HCT116 (cell line): ENCODE measurements at regions not wholly inside any gene's neighbourhood (a gene's known extent, or its start where the extent isn't known, plus 50 kb on each side); places are given as distances from the start of the nearest gene placed in this dataset.

Experiments
- ATAC-seq: fragments of 200-7000 bp; cut with Tn5 transposase; 2 replicates; pipeline ENCODE4 v1.9.1; 2020; ENCODE audit warnings: mild to moderate bottlenecking, moderate library complexity
- BruUV-seq: library from RNA; stranded (reverse); fragments of 400-500 nt; replicated peaks from 2 replicates; lab custom pipeline; 2021; lab: Mats Ljungman, UMichigan
- CTCF ChIA-PET: fragments of 300-600 bp; sonication (Branson Sonifier 250); formaldehyde crosslinking; loops from one replicate; lab custom pipeline; 2021; ENCODE audit warnings: antibody characterized with exemption; lab: Charles Lee
- POLR2A ChIA-PET: fragments of 300-600, 350-600 bp; sonication (Branson Sonifier 250); formaldehyde crosslinking; loops from one replicate; lab custom pipeline; 2021; ENCODE audit warnings: antibody characterized with exemption; lab: Charles Lee
- RAD21 ChIA-PET, 2 experiments: fragments of 300-600 bp; sonication (Branson Sonifier 250); formaldehyde crosslinking; loops; one replicate each; lab custom pipeline; 2023; ENCODE audit warnings: low total read pairs in 2 of 2; ENCODE audit not compliant: uncharacterized antibody in 2 of 2, unreplicated experiment in 2 of 2, low non-redundant PET in 1 of 2; lab: Charles Lee
- DNase-seq: peaks from one replicate; pipeline ENCODE4 v3.0.0-alpha.2; 2010; ENCODE audit warnings: low read depth, low spot score
- H2AFZ ChIP-seq: fragments of 200-600 bp; shearing (Covaris generic), sonication (generic); 2 replicates; pipeline ENCODE4 v1.6.1; 2017; ENCODE audit warnings: low read depth, mixed run types, mixed read lengths, antibody characterized with exemption, low read length; ENCODE audit not compliant: poor library complexity, severe bottlenecking
- H3K27ac ChIP-seq: 2 replicates; pipeline ENCODE4 v1.5.1; 2012; ENCODE audit warnings: low read depth, low read length
- H3K27me3 ChIP-seq: fragments of 200-600 bp; sonication (generic); 2 replicates; pipeline ENCODE4 v1.6.1; 2016; ENCODE audit warnings: mixed run types, low read length, mixed read lengths; ENCODE audit not compliant: insufficient read depth
- H3K36me3 ChIP-seq, 2 experiments: fragments of 200-500 bp in 1 of 2; fragments of 200-600 bp in 1 of 2; sonication (Bioruptor generic) in 1 of 2; sonication (generic) in 1 of 2; 2 replicates each; pipeline versions ENCODE4 v1.5.1 to v1.6.1; 2014 to 2016; ENCODE audit warnings: low read length in 2 of 2, inconsistent platforms in 1 of 2, mixed read lengths in 1 of 2, mixed run types in 1 of 2; ENCODE audit not compliant: insufficient read depth in 2 of 2, control insufficient read depth in 1 of 2
- H3K4me1 ChIP-seq, 2 experiments: fragments of 200-600 bp in 1 of 2; sonication (generic) in 1 of 2; 2 replicates each; pipeline versions ENCODE4 v1.5.1 to v1.6.1; 2012 to 2017; ENCODE audit warnings: low read length in 2 of 2, inconsistent platforms in 1 of 2, mild to moderate bottlenecking in 1 of 2, mixed read lengths in 1 of 2, mixed run types in 1 of 2, moderate library complexity in 1 of 2; ENCODE audit not compliant: insufficient read depth in 2 of 2, control insufficient read depth in 1 of 2
- H3K4me2 ChIP-seq: fragments of 200-600 bp; sonication (generic); 2 replicates; pipeline ENCODE4 v1.6.1; 2017; ENCODE audit warnings: mixed run types, low read length, mixed read lengths
- H3K4me3 ChIP-seq, 2 experiments: fragments of 200-600 bp in 1 of 2; sonication (generic) in 1 of 2; replicated peaks in 1 of 2; 2 replicates each; pipeline ENCODE4 v1.5.1; 2011 to 2016; ENCODE audit warnings: low read length in 2 of 2, control low read depth in 1 of 2, low read depth in 1 of 2, mild to moderate bottlenecking in 1 of 2, mixed read lengths in 1 of 2, mixed run types in 1 of 2
- H3K79me2 ChIP-seq: fragments of 200-600 bp; sonication (generic); 2 replicates; pipeline ENCODE4 v1.6.1; 2017; ENCODE audit warnings: mild to moderate bottlenecking, mixed run types, low read length, moderate library complexity, mixed read lengths; ENCODE audit not compliant: insufficient read depth
- H3K9ac ChIP-seq: fragments of 200-600 bp; sonication (generic); 2 replicates; pipeline ENCODE4 v1.6.1; 2016; ENCODE audit warnings: low read length, mixed read lengths
- H3K9me2 ChIP-seq: fragments of 200-600 bp; sonication (generic), shearing (Covaris generic); 2 replicates; pipeline ENCODE4 v1.6.1; 2017; ENCODE audit warnings: mixed run types, mild to moderate bottlenecking, moderate library complexity; ENCODE audit not compliant: insufficient read depth
- H3K9me3 ChIP-seq, 2 experiments: fragments of 200-500 bp in 1 of 2; fragments of 200-600 bp in 1 of 2; sonication (Bioruptor generic) in 1 of 2; sonication (generic) in 1 of 2; 2 replicates each; pipeline ENCODE4 v1.6.1; 2014 to 2017; ENCODE audit warnings: low read length in 2 of 2, mixed read lengths in 2 of 2, inconsistent platforms in 1 of 2, low read depth in 1 of 2, mild to moderate bottlenecking in 1 of 2, mixed run types in 1 of 2, moderate library complexity in 1 of 2; ENCODE audit not compliant: control insufficient read depth in 1 of 2, insufficient read depth in 1 of 2
- H4K20me1 ChIP-seq: fragments of 200-600 bp; sonication (generic), shearing (Covaris generic); 2 replicates; pipeline ENCODE4 v1.6.1; 2017; ENCODE audit warnings: mixed run types, mild to moderate bottlenecking, moderate library complexity; ENCODE audit not compliant: insufficient read depth
- EGR1 ChIP-seq: IDR thresholded peaks from 2 replicates; pipeline ENCODE4 v1.6.1; 2012; ENCODE audit warnings: low read depth
- EZH2phosphoT487 ChIP-seq: fragments of 200-600 bp; IDR thresholded peaks from 2 replicates; pipeline ENCODE4 v1.6.1; 2018; ENCODE audit warnings: antibody characterized with exemption, borderline replicate concordance
- FOSL1 ChIP-seq: IDR thresholded peaks from 2 replicates; pipeline ENCODE4 v1.6.1; 2012; ENCODE audit warnings: low read depth
- MAX ChIP-seq: IDR thresholded peaks from 2 replicates; pipeline ENCODE4 v1.6.1; 2012
- POLR2AphosphoS5 ChIP-seq: IDR thresholded peaks from 2 replicates; pipeline ENCODE4 v1.6.1; 2011; ENCODE audit warnings: mild to moderate bottlenecking, low read depth, low read length, moderate library complexity
- REST ChIP-seq: IDR thresholded peaks from 2 replicates; pipeline ENCODE4 v1.6.1; 2012; ENCODE audit warnings: low read depth
- SIN3A ChIP-seq: IDR thresholded peaks from 2 replicates; pipeline ENCODE4 v1.6.1; 2012; ENCODE audit warnings: low read depth
- SRF ChIP-seq: IDR thresholded peaks from 2 replicates; pipeline ENCODE4 v1.6.1; 2012; ENCODE audit warnings: low read depth
- YY1 ChIP-seq: IDR thresholded peaks from 2 replicates; pipeline ENCODE4 v1.6.1; 2011; ENCODE audit warnings: low read length, low read depth, moderate library complexity, mild to moderate bottlenecking; ENCODE audit not compliant: insufficient replicate concordance; ENCODE audit errors: extremely low read depth
- ZBTB33 ChIP-seq: IDR thresholded peaks from 2 replicates; pipeline ENCODE4 v1.6.1; 2011; ENCODE audit warnings: mild to moderate bottlenecking, low read length, moderate library complexity; ENCODE audit not compliant: insufficient replicate concordance; ENCODE audit errors: extremely low read depth
- ZNF274 ChIP-seq: fragments of 200-500 bp; sonication (Bioruptor generic); IDR thresholded peaks from 2 replicates; pipeline ENCODE4 v1.6.1; 2014; ENCODE audit warnings: mild to moderate bottlenecking, low read depth, low read length, inconsistent platforms
- intact Hi-C: fragments of 100-400 bp; cut with micrococcal nuclease; formaldehyde crosslinking; loops from 2 replicates; pipeline ENCODE4 v1.10.0; 2022

- ChIA-PET CTCF (no interaction called here), POLR2A (no interaction called here), RAD21 (no interaction called here)
- no TSS peak for BruUV-seq
- H2AFZ ChIP-seq, result no peak overlapping the region
- TF ChIP-seq YY1 (no peak), MAX (no peak), REST (no peak), SRF (no peak), ZNF274 (no peak), SIN3A (no peak), FOSL1 (no peak), EZH2phosphoT487 (no peak), POLR2AphosphoS5 (no peak), ZBTB33 (no peak), EGR1 (no peak)
- no peaks in the 10 kb centered on the region for H4K20me1 ChIP-seq
- no peaks in the 10 kb centered on the region for H3K9me2 ChIP-seq
- H3K27ac ChIP-seq, result no peak overlapping the region
- DNase-seq, result no peak
- intact Hi-C loops, result no loop called here
- no peaks in the 10 kb centered on the region for H3K4me1 ChIP-seq
- H3K4me2 ChIP-seq, result no peak overlapping the region
- H3K9ac ChIP-seq, result no peak overlapping the region
- H3K27me3 ChIP-seq, result no peaks in the 10 kb centered on the region
- H3K79me2 ChIP-seq, result no peaks in the 10 kb centered on the region
- H3K4me3 ChIP-seq, result no peak overlapping the region
- H3K9me3 ChIP-seq, result no peaks in the 10 kb centered on the region
- no peaks in the 10 kb centered on the region for H3K36me3 ChIP-seq
- no peak for ATAC-seq
Measured at GRCh38 chr10:4533621-4534020, 292.4 kb upstream of the AKR1E2 start.
